Retinal pigment epithelial cell (primary cell): ENCODE measurements at regions not wholly inside any gene's neighbourhood (a gene's known extent, or its start where the extent isn't known, plus 50 kb on each side); places are given as distances from the start of the nearest gene placed in this dataset.

Experiments used
- DNase-seq: peaks from one replicate; pipeline ENCODE4 v3.0.0-alpha.2; 2010; ENCODE audit warnings: low read depth
- H3K4me3 ChIP-seq: 2 replicates; pipeline ENCODE4 v1.5.1; 2011; ENCODE audit warnings: mild to moderate bottlenecking, low read length, control low read depth, moderate library complexity
- CTCF ChIP-seq: conservative IDR thresholded peaks from 2 replicates; pipeline ENCODE4 v1.5.1; 2011; ENCODE audit warnings: low read depth, low read length, control low read depth, inconsistent platforms

GRCh38 chr5:91474201-91474600 is 91.1 kb upstream of the ARRDC3 start:
- TF ChIP-seq CTCF = no peak
- no peak for DNase-seq
- H3K4me3 ChIP-seq = no peak overlapping the region

- TF ChIP-seq CTCF = no peak
- no peak for DNase-seq
These were observed 89.5 kb upstream of the ARRDC3 start for GRCh38 chr5:91472631-91473030.

GRCh38 chr5:91469517-91470165 is 86.5 kb upstream of the ARRDC3 start:
- TF ChIP-seq CTCF = no peak

More at GRCh38 chr5:91472631-91473030, 89.5 kb upstream of the ARRDC3 start:
- H3K4me3 ChIP-seq = no peak overlapping the region

GRCh38 chr5:91468651-91469422 is 85.7 kb upstream of the ARRDC3 start:
- no peak for TF ChIP-seq CTCF
- no peak overlapping the region for H3K4me3 ChIP-seq
- DNase-seq = no peak

More at GRCh38 chr5:91469517-91470165, 86.5 kb upstream of the ARRDC3 start:
- no peak for DNase-seq
- H3K4me3 ChIP-seq = no peak overlapping the region

- H3K4me3 ChIP-seq = no peak overlapping the region
- TF ChIP-seq CTCF = no peak
- DNase-seq = no peak
These were observed 81.9 kb upstream of the ARRDC3 start for GRCh38 chr5:91464886-91465646.

GRCh38 chr5:91457681-91458058 is 74.6 kb upstream of the ARRDC3 start:
- no peak for TF ChIP-seq CTCF
- DNase-seq = no peak
- H3K4me3 ChIP-seq = no peak overlapping the region
